ENCODE measurements at regions not wholly inside any gene's neighbourhood (a gene's known extent, or its start where the extent isn't known, plus 50 kb on each side); places are given as distances from the start of the nearest gene placed in this dataset.
"Not testable (repeated sequence)": the region's sequence is repeated elsewhere in the genome, so short reads cannot be mapped to it uniquely, and the experiment has no call there.

DNA sequence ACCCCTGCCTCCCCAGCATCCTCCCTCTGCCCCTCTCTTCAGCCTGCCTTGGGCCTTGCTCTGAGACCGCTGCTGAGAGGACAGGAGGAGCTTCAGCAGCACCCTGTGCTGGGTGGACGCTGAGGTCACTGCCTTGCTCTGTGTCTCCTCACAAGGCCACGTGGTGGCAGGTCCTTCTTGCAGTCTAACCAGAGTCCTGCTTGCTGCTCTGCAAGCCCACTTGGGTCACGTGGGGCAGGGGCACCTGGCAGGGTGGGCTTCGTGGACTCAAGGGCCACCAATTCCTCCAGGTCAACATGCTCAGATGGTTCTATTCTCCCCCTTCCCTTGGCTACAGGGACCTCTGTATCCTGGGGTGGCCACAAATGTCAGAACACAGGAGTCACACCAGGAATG, 235.0 kb downstream of the TMEM121 start:
- H3K4me3 Mint-ChIP-seq, H3K4me1 Mint-ChIP-seq, H3K27me3 Mint-ChIP-seq, DNase-seq, H3K27ac Mint-ChIP-seq, ATAC-seq, POLR2A ChIA-PET: not testable (repeated sequence)
- peaks cover 0 to 19% (median 0%) of the 10 kb centered on the region in 3 donors for H3K36me3 Mint-ChIP-seq
- H3K9me3 Mint-ChIP-seq: peaks cover 0 to 21% (median 13%) of the 10 kb centered on the region in 9 donors

DNA sequence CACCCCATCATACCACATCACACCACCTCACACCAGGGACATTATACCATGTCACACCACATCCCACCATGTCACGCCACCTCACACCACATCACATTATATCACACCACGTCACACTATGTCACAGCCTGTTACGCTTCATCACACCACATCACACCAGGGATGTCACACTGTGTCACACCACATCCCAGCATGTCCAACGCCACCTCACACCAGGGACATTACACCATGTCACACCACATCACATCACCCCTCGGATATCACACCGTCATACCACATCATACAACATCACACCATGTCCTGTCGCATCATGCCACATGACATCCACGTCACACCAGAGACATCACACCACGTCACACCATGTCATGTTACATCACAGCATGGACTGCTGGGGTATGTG, 235.5 kb downstream of the TMEM121 start:
- POLR2A ChIA-PET: no interaction called here
- H3K4me3 Mint-ChIP-seq: no peak overlapping the region
- peaks cover 0 to 19% (median 0%) of the 10 kb centered on the region in 3 donors for H3K36me3 Mint-ChIP-seq
- no peak overlapping the region for H3K27ac Mint-ChIP-seq
- peaks cover 0 to 3% (median under 1%) of the 10 kb centered on the region in 4 donors for H3K4me1 Mint-ChIP-seq
- ATAC-seq (no peak), DNase-seq (no peak)
- H3K27me3 Mint-ChIP-seq: peaks cover 0 to 9% (median 2%) of the 10 kb centered on the region in 5 donors
- H3K9me3 Mint-ChIP-seq: peaks cover 0 to 21% (median 13%) of the 10 kb centered on the region in 9 donors

DNA sequence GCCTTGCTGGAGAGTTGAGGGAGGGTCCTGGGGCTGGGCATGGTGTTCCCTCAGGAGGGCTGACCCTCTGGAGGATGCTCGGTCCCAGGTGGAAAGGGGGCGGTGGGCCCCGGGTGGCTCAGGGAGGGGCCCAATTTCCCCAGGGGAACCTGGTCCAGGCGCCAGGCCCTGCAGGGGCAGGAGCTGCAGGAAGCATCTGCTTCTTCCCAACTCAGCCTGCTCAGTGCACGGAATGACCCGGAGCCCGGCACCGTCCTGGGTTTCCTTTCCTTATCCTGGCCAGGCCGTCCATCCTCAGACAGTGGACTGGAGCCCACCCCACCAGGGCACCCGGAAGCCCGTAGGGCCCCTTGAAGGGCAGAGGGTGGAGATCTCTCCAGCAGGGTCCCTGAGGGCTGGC, 235.9 kb downstream of the TMEM121 start:
- H3K27me3 Mint-ChIP-seq, H3K27ac Mint-ChIP-seq, ATAC-seq, DNase-seq, H3K4me1 Mint-ChIP-seq, POLR2A ChIA-PET, H3K4me3 Mint-ChIP-seq: not testable (repeated sequence)
- peaks cover 0 to 15% (median 0%) of the 10 kb centered on the region in 3 donors for H3K36me3 Mint-ChIP-seq
- H3K9me3 Mint-ChIP-seq: peaks cover 0 to 17% (median 12%) of the 10 kb centered on the region in 9 donors

GRCh38 chr14:105764254-105764901, 238.0 kb downstream of the TMEM121 start:
- H3K27me3 Mint-ChIP-seq, H3K9me3 Mint-ChIP-seq, H3K4me3 Mint-ChIP-seq, ATAC-seq, POLR2A ChIA-PET, H3K36me3 Mint-ChIP-seq, H3K27ac Mint-ChIP-seq, H3K4me1 Mint-ChIP-seq, DNase-seq: not testable (repeated sequence)

DNA sequence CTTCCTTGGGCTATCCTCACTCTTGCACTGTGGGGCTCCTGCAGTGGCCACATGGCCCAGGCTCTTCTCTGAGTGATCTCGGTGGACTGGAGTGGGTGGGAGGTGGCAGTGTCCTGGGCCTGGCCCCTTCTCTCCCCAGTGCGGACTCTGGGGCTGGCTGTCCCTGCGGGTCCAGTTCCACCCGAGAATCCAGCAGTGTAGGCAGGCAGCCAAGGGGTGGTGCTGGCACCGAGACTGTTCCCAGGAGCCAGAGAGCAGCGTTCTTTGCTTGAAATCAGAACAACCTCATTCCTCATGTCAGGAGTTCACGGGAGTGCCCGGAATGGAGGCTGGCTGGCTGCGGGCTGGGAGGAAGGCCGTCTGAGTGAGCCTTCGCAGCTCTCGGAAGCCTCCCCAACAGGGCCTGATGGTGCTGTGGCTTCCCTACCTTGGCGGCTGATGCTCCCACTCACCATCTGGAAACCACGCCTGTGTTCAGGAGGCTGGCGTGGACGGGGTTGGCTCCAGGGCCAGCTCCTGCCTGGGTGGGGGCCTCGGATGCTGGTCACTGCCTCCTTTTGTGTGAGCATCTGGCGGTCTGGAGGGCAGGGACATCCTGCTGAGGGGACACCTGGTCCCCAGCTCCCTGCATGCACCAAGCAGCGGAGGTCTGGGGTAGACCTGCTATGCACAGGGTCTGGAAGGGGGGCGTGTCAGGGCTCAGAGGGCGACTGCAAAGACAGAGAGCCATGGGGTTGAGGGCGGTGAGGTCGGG, 238.9 kb downstream of the TMEM121 start:
- POLR2A ChIA-PET, H3K4me3 Mint-ChIP-seq, H3K9me3 Mint-ChIP-seq, H3K36me3 Mint-ChIP-seq, ATAC-seq, H3K4me1 Mint-ChIP-seq, H3K27me3 Mint-ChIP-seq, DNase-seq: not testable (repeated sequence)
- H3K27ac Mint-ChIP-seq: peak overlapping the region in 1 of 10 donors; percentile 52

GRCh38 chr14:105765893-105766614, 239.7 kb downstream of the TMEM121 start:
- POLR2A ChIA-PET: no interaction called here
- Mint-ChIP-seq H3K27me3 (peaks cover 0 to 6% (median 2%) of the 10 kb centered on the region in 5 donors), H3K36me3 (no peaks in the 10 kb centered on the region), H3K4me1 (peaks cover 0 to 3% (median under 1%) of the 10 kb centered on the region in 4 donors), H3K27ac (peak overlapping the region in 1 of 10 donors; percentile 52), H3K9me3 (no peaks in the 10 kb centered on the region), H3K4me3 (no peak overlapping the region)
- ATAC-seq: no peak
- DNase-seq: no peak

- Mint-ChIP-seq H3K27ac (peak overlapping the region in 1 of 10 donors; percentile 65), H3K27me3 (peaks cover 0 to 2% (median 0%) of the 10 kb centered on the region in 5 donors), H3K4me3 (no peak overlapping the region), H3K4me1 (peaks cover 0 to 3% (median under 1%) of the 10 kb centered on the region in 4 donors), H3K36me3 (no peaks in the 10 kb centered on the region), H3K9me3 (no peaks in the 10 kb centered on the region)
- ATAC-seq (no peak), DNase-seq (no peak)
- POLR2A ChIA-PET: no interaction called here
These were observed 240.9 kb downstream of the TMEM121 start for GRCh38 chr14:105767315-105767714.

DNA sequence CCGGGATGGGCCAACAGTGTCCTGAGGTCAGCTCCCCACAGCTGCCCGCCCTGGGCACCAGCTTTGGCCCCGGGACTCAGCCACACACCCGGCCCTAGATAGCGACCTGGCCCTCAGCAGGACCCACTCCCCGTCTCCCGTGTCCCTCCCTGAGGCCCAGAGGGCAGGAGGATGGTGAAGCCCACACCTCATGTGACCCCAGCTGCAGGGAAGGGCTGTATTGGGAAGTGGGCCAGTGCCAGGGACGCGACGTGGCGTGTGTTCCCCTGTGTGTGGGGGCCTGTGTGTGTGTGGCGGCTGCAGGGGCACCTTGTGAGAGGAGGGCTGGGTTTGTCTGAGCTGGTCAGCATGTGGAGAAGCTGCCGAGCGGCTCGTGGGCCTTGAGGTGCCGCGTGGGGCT, 241.7 kb downstream of the TMEM121 start:
- ATAC-seq, H3K36me3 Mint-ChIP-seq, H3K27me3 Mint-ChIP-seq, POLR2A ChIA-PET, H3K4me3 Mint-ChIP-seq, H3K4me1 Mint-ChIP-seq, DNase-seq, H3K9me3 Mint-ChIP-seq, H3K27ac Mint-ChIP-seq: not testable (repeated sequence)

DNA sequence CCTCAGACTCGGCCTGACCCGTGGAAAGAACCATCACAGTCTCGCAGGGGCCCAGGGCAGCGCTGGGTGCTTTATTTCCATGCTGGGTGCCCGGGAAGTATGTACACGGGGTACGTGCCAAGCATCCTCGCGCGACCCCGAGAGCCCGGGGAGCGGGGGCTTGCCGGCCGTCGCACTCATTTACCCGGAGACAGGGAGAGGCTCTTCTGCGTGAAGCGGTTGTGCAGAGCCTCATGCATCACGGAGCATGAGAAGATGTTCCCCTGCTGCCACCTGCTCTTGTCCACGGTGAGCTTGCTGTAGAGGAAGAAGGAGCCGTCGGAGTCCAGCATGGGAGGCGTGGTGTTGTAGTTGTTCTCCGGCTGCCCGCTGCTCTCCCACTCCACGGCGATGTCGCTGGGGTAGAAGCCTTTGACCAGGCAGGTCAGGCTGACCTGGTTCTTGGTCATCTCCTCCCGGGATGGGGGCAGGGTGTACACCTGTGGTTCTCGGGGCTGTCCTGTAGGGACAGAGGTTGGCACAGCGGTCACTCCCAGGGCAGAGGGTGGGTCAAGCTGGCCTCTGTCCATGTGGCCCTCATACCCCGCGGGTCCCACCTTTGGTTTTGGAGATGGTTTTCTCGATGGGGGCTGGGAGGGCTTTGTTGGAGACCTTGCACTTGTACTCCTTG, 242.8 kb downstream of the TMEM121 start:
- H3K36me3 Mint-ChIP-seq, H3K4me3 Mint-ChIP-seq, ATAC-seq, H3K9me3 Mint-ChIP-seq, H3K4me1 Mint-ChIP-seq, POLR2A ChIA-PET, H3K27me3 Mint-ChIP-seq, DNase-seq: not testable (repeated sequence)
- H3K27ac Mint-ChIP-seq: peak overlapping the region in 1 of 10 donors; percentile 9

DNA sequence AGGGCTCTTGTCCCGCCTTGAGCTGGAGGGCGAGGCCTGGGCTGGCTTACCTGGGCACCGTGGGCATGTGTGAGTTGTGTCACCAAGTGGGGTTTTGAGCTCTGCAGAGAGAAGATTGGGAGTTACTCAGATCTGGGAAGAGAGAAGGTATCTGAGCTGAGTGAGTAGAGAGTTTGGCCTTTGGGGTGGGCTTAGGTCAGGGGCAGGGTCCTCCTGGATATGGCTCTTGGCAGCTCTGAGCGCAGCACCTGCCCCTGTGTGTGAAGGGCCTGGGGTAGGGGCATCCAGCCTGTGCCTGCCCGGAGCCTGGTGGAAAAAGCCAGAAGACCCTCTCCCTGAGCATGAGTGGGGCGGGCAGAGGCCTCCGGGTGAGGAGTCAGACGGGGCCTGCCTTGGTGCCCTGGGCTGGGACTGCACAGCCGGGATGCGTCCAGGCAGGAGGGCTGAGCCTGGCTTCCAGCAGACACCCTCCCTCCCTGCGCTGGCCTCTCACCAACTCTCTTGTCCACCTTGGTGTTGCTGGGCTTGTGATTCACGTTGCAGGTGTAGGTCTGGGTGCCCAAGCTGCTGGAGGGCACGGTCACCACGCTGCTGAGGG, 244.3 kb downstream of the TMEM121 start:
- H3K4me1 Mint-ChIP-seq, H3K9me3 Mint-ChIP-seq, ATAC-seq, DNase-seq, H3K27me3 Mint-ChIP-seq, H3K36me3 Mint-ChIP-seq, POLR2A ChIA-PET: not testable (repeated sequence)
- H3K27ac Mint-ChIP-seq: peak overlapping the region in 1 of 10 donors; percentile 49
- H3K4me3 Mint-ChIP-seq: peak overlapping the region in 1 of 10 donors; percentile 58

GRCh38 chr14:105771261-105772226, 245.2 kb downstream of the TMEM121 start:
- DNase-seq, ATAC-seq, H3K9me3 Mint-ChIP-seq, H3K36me3 Mint-ChIP-seq, POLR2A ChIA-PET, H3K4me3 Mint-ChIP-seq, H3K27ac Mint-ChIP-seq, H3K4me1 Mint-ChIP-seq: not testable (repeated sequence)
- H3K27me3 Mint-ChIP-seq: peaks cover 0 to 14% (median 6%) of the 10 kb centered on the region in 5 donors
